KG1 (cell line): ENCODE measurements at regions not wholly inside any gene's neighbourhood (a gene's known extent, or its start where the extent isn't known, plus 50 kb on each side); places are given as distances from the start of the nearest gene placed in this dataset.

Experiments used
- DNase-seq: peaks from one replicate; lab custom pipeline; 2025; lab: John Stamatoyannopoulos, UW

- no peak for DNase-seq
Measured at GRCh38 chr20:24334830-24335229, 134.6 kb upstream of the SYNDIG1 start.

- DNase-seq, result no peak
Measured at GRCh38 chr20:24332956-24333355, 136.5 kb upstream of the SYNDIG1 start.

- DNase-seq, result no peak
Measured at GRCh38 chr20:24331939-24332338, 137.5 kb upstream of the SYNDIG1 start.

GRCh38 chr20:24328901-24329300, 140.5 kb upstream of the SYNDIG1 start:
- DNase-seq, result no peak

GRCh38 chr20:24321973-24322372, 147.5 kb upstream of the SYNDIG1 start:
- DNase-seq, result no peak

- DNase-seq, result no peak
Measured at GRCh38 chr20:24318569-24319352, 150.7 kb upstream of the SYNDIG1 start.

GRCh38 chr20:24317224-24317623, 152.2 kb upstream of the SYNDIG1 start:
- DNase-seq, result no peak

- DNase-seq, result no peak
Measured at GRCh38 chr20:24316731-24317130, 152.7 kb upstream of the SYNDIG1 start.

GRCh38 chr20:24314053-24314452, 155.4 kb upstream of the SYNDIG1 start:
- no peak for DNase-seq

GRCh38 chr20:24309596-24309995, 159.8 kb upstream of the SYNDIG1 start:
- DNase-seq, result no peak

- DNase-seq, result no peak
Measured at GRCh38 chr20:24305371-24305770, 164.1 kb upstream of the SYNDIG1 start.

- no peak for DNase-seq
Measured at GRCh38 chr20:24304291-24304690, 165.1 kb upstream of the SYNDIG1 start.

- DNase-seq, result no peak
Measured at GRCh38 chr20:24303393-24304170, 165.8 kb upstream of the SYNDIG1 start.

- no peak for DNase-seq
Measured at GRCh38 chr20:24297993-24298392, 171.4 kb upstream of the SYNDIG1 start.

GRCh38 chr20:24296477-24297261, 172.8 kb upstream of the SYNDIG1 start:
- DNase-seq, result no peak

GRCh38 chr20:24291014-24291413, 178.4 kb upstream of the SYNDIG1 start:
- no peak for DNase-seq

GRCh38 chr20:24289737-24290481, 179.5 kb upstream of the SYNDIG1 start:
- DNase-seq, result peak; percentile 73

GRCh38 chr20:24283186-24283585, 186.2 kb upstream of the SYNDIG1 start:
- no peak for DNase-seq

- DNase-seq, result no peak
Measured at GRCh38 chr20:24277196-24277595, 192.2 kb upstream of the SYNDIG1 start.

- DNase-seq, result no peak
Measured at GRCh38 chr20:24275946-24276705, 193.3 kb upstream of the SYNDIG1 start.

- no peak for DNase-seq
Measured at GRCh38 chr20:24273251-24273650, 196.2 kb upstream of the SYNDIG1 start.
